A549 (cell line): ENCODE measurements at regions not wholly inside any gene's neighbourhood (a gene's known extent, or its start where the extent isn't known, plus 50 kb on each side); places are given as distances from the start of the nearest gene placed in this dataset.
"Not testable (repeated sequence)": the region's sequence is repeated elsewhere in the genome, so short reads cannot be mapped to it uniquely, and the experiment has no call there.

Experiments
- ATAC-seq, 2 experiments: fragments of 200-7000 bp in 1 of 2; fragments of >200 bp in 1 of 2; cut with Nextera tagmentation in 1 of 2; cut with Tn5 transposase in 1 of 2; 3 replicates each; pipeline versions ENCODE4 v1.8.0 to v1.9.1; 2018 to 2020; ENCODE audit warnings: mild to moderate bottlenecking in 1 of 2, moderate library complexity in 1 of 2
- CTCF ChIA-PET: fragments of 300-600 bp; sonication (Branson Sonifier 250); formaldehyde crosslinking; extraction: SDS; loops from one replicate; lab custom pipeline; 2021; ENCODE audit warnings: antibody characterized with exemption, inconsistent platforms; lab: Yijun Ruan, JAX
- POLR2A ChIA-PET: fragments of 350-600 bp; formaldehyde crosslinking; extraction: SDS; loops from one replicate; lab custom pipeline; 2021; ENCODE audit warnings: antibody characterized with exemption, inconsistent platforms; lab: Yijun Ruan, JAX
- DNase-seq, 2 experiments: peaks; one replicate each; pipeline versions ENCODE4 v3.0.0 to v3.0.0-alpha.2; 2011 to 2016; ENCODE audit warnings: low read depth in 1 of 2, low spot score in 1 of 2
- FAIRE-seq: peaks from 2 replicates; lab custom pipeline; 2011; peaks lifted over from hg19 to GRCh38; lab: Jason Lieb, UNC
- H3K27ac ChIP-seq, 2 experiments: fragments of >200 bp; sonication (Bioruptor Twin); formaldehyde crosslinking; 3 replicates each; pipeline ENCODE4 v1.5.1; 2016 to 2017
- H3K4me1 ChIP-seq: fragments of >200 bp; sonication (Bioruptor Twin); formaldehyde crosslinking; 3 replicates; pipeline ENCODE4 v1.6.1; 2016
- H3K4me2 ChIP-seq: fragments of >200 bp; sonication (Bioruptor Twin); formaldehyde crosslinking; 3 replicates; pipeline ENCODE4 v1.6.1; 2016
- H3K4me3 ChIP-seq: fragments of >200 bp; sonication (Bioruptor Twin); formaldehyde crosslinking; 3 replicates; pipeline ENCODE4 v1.5.1; 2016
- H3K9me3 ChIP-seq: fragments of >200 bp; sonication (Bioruptor Twin); formaldehyde crosslinking; 3 replicates; pipeline ENCODE4 v1.6.1; 2016
- CBX2 ChIP-seq: fragments of 200-600 bp; sonication (generic); IDR thresholded peaks from 2 replicates; pipeline ENCODE4 v1.6.1; 2016; ENCODE audit warnings: low read depth, mild to moderate bottlenecking, borderline replicate concordance
- CEBPB ChIP-seq, 2 experiments: fragments of >200 bp in 1 of 2; sonication (Bioruptor Twin) in 1 of 2; formaldehyde crosslinking in 1 of 2; IDR thresholded peaks; 2 replicates each; pipeline ENCODE4 v1.6.1; 2012 to 2016
- CHD4 ChIP-seq: fragments of 200-600 bp; sonication (generic); IDR thresholded peaks from 2 replicates; pipeline ENCODE4 v1.6.1; 2016; ENCODE audit warnings: antibody characterized with exemption, mild to moderate bottlenecking, borderline replicate concordance
- EP300 ChIP-seq, 2 experiments: fragments of >200 bp; sonication (Bioruptor Twin); formaldehyde crosslinking; IDR thresholded peaks; 2 replicates in 1 of 2; 3 replicates in 1 of 2; pipeline ENCODE4 v1.6.1; 2016 to 2017
- FOXS1 ChIP-seq: fragments of 250-450 bp; sonication (Bioruptor Pico); IDR thresholded peaks from 2 replicates; pipeline ENCODE4 v1.5.0; 2020; ENCODE audit warnings: mild to moderate bottlenecking, moderate library complexity
- HEYL ChIP-seq: fragments of 250-450 bp; sonication (Bioruptor Pico); IDR thresholded peaks from 2 replicates; pipeline ENCODE4 v1.8.0; 2021; ENCODE audit warnings: mild to moderate bottlenecking, moderate library complexity
- HOXA7 ChIP-seq: fragments of 250-450 bp; sonication (Bioruptor Pico); IDR thresholded peaks from 2 replicates; pipeline ENCODE4 v1.5.0; 2020; ENCODE audit warnings: mild to moderate bottlenecking, moderate library complexity
- HOXB5 ChIP-seq: fragments of 250-450 bp; sonication (Bioruptor Pico); IDR thresholded peaks from 2 replicates; pipeline ENCODE4 v1.5.0; 2020; ENCODE audit warnings: mild to moderate bottlenecking, moderate library complexity
- KDM5A ChIP-seq: fragments of 200-600 bp; sonication (generic); IDR thresholded peaks from 2 replicates; pipeline ENCODE4 v1.6.1; 2016; ENCODE audit warnings: antibody characterized with exemption, mild to moderate bottlenecking
- MAFK ChIP-seq: fragments of 450-650 bp; IDR thresholded peaks from 2 replicates; pipeline ENCODE4 v1.6.1; 2014; ENCODE audit not compliant: partially characterized antibody
- NFE2L2 ChIP-seq: fragments of 150-350 bp; conservative IDR thresholded peaks from 2 replicates; pipeline ENCODE4 v1.6.1; 2014; ENCODE audit warnings: low read length
- NR3C1 ChIP-seq: fragments of >200 bp; sonication (Bioruptor Twin); formaldehyde crosslinking; IDR thresholded peaks from 3 replicates; pipeline ENCODE4 v1.6.1; 2017
- POLR2AphosphoS2 ChIP-seq: conservative IDR thresholded peaks from 2 replicates; pipeline ENCODE4 v1.6.1; 2012; ENCODE audit warnings: low read length, improper control_type of control experiment, inconsistent platforms
- RAD21 ChIP-seq, 2 experiments: fragments of >200 bp in 1 of 2; sonication (Bioruptor Twin) in 1 of 2; formaldehyde crosslinking in 1 of 2; IDR thresholded peaks in 1 of 2; conservative IDR thresholded peaks in 1 of 2; 2 replicates in 1 of 2; 3 replicates in 1 of 2; pipeline ENCODE4 v1.6.1; 2012 to 2018; ENCODE audit warnings: inconsistent platforms in 1 of 2
- RCOR1 ChIP-seq: fragments of 150-350 bp; IDR thresholded peaks from 2 replicates; pipeline ENCODE4 v1.6.1; 2014; ENCODE audit warnings: antibody characterized with exemption, low read length, low read depth
- RFX5 ChIP-seq: fragments of 450-650 bp; IDR thresholded peaks from 2 replicates; pipeline ENCODE4 v1.7.1; 2014; ENCODE audit warnings: antibody characterized with exemption, mild to moderate bottlenecking, moderate library complexity
- SREBF2 ChIP-seq: fragments of 450-650 bp; IDR thresholded peaks from 2 replicates; pipeline ENCODE4 v1.6.1; 2014; ENCODE audit warnings: mild to moderate bottlenecking, moderate library complexity
- TFCP2L1 ChIP-seq: fragments of 250-450 bp; sonication (Bioruptor Pico); IDR thresholded peaks from 2 replicates; pipeline ENCODE4 v1.5.0; 2021; ENCODE audit warnings: mild to moderate bottlenecking
- WGBS: methylation state at CpG from one replicate; pipeline ENCODE4 v1.1.6; 2017; ENCODE audit errors: missing lambda C conversion rate; 5-methylcytosine and 5-hydroxymethylcytosine counted together
- TF ChIP-seq, protein P1 (sequence below): fragments of 250-450 bp; sonication (Bioruptor Pico); IDR thresholded peaks from 2 replicates; pipeline ENCODE4 v1.5.0; 2021; ENCODE audit warnings: mild to moderate bottlenecking, moderate library complexity, borderline replicate concordance
- TF ChIP-seq, protein P2 (sequence below): IDR thresholded peaks from 2 replicates; pipeline ENCODE4 v1.6.1; 2012
- TF ChIP-seq, protein P3 (sequence below): IDR thresholded peaks from 2 replicates; pipeline ENCODE4 v1.6.1; 2012; ENCODE audit warnings: low read depth, borderline replicate concordance
- TF ChIP-seq, protein P4 (sequence below): fragments of >200 bp; sonication (Bioruptor Twin); formaldehyde crosslinking; IDR thresholded peaks from 2 replicates; pipeline ENCODE4 v1.6.1; 2016

DNA sequence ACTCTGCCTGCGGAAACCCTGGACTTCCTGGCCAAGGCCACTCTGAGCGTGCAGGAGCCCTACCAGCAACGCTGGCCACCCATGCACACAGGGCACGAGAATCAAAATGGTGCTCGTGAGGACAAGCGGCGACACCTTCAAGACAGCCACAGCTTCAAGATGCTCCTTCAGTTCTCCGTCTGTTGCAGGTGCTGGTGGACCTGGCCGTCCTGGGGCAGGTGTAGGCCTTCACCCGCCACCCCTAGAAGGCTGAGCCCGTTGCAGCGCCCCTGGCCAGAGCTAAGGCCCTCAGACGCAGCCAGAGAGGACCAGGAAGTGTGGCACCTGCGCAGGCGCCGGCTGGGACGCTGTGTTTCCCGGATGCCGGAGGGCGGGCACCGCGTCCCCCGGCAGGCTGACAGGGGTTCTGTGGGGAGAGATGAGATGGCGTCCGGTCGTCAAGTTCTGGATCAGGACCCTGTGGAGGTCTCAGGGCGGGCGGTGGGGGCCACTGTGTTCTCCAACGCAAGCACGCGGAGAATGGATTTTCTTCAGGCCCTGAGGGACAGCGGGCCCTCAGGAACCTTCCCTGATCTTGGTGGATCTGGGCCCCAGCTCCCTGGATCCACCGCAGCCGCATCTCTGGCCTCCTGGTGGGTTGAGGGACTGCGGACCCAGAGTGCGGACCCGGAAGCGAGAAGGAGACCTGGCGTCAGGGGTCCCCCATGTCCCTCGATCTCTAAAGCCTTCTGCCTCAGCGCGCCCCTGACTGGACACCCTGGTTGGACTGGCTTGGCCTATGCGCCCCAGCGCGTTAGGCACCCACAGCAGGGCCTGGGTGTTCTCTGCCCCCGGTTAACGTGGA lies 1770.8 kb upstream of the CDH9 start:
- DNase-seq (no peak), ATAC-seq (no peak), FAIRE-seq (no peak)
- Histone ChIP-seq H3K4me1 (no peaks in the 10 kb centered on the region), H3K4me2 (no peak overlapping the region), H3K9me3 (no peaks in the 10 kb centered on the region), H3K4me3 (no peak overlapping the region), H3K27ac (no peak overlapping the region)
- ChIA-PET CTCF (interaction anchor here (1.7 kb wide), 1 partner anchor 31 kb away, joined by 5 read pairs; no protein-coding TSS in a partner anchor), POLR2A (no interaction called here)
- TF ChIP-seq NR3C1 (no peak), TFCP2L1 (CRISPR knock-in tag) (no peak), RFX5 (no peak), HEYL (no peak), RCOR1 (no peak), SREBF2 (no peak), MAFK (no peak), POLR2AphosphoS2 (no peak), EP300 (IDR thresholded peaks at IDR 0.05) (no peak), HOXA7 (CRISPR knock-in tag) (no peak), NFE2L2 (no peak), HOXB5 (CRISPR knock-in tag) (no peak), CBX2 (no peak), CHD4 (no peak), KDM5A (no peak), RAD21 (conservative IDR thresholded peaks at IDR 0.05 in 1 of 2, IDR thresholded peaks at IDR 0.05 in 1 of 2) (no peak)
- TF ChIP-seq, protein P1, sequence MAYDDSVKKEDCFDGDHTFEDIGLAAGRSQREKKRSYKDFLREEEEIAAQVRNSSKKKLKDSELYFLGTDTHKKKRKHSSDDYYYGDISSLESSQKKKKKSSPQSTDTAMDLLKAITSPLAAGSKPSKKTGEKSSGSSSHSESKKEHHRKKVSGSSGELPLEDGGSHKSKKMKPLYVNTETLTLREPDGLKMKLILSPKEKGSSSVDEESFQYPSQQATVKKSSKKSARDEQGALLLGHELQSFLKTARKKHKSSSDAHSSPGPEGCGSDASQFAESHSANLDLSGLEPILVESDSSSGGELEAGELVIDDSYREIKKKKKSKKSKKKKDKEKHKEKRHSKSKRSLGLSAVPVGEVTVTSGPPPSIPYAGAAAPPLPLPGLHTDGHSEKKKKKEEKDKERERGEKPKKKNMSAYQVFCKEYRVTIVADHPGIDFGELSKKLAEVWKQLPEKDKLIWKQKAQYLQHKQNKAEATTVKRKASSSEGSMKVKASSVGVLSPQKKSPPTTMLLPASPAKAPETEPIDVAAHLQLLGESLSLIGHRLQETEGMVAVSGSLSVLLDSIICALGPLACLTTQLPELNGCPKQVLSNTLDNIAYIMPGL (CRISPR knock-in tag): no peak
- TF ChIP-seq, protein P2, sequence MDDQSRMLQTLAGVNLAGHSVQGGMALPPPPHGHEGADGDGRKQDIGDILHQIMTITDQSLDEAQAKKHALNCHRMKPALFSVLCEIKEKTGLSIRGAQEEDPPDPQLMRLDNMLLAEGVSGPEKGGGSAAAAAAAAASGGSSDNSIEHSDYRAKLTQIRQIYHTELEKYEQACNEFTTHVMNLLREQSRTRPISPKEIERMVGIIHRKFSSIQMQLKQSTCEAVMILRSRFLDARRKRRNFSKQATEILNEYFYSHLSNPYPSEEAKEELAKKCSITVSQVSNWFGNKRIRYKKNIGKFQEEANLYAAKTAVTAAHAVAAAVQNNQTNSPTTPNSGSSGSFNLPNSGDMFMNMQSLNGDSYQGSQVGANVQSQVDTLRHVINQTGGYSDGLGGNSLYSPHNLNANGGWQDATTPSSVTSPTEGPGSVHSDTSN: no peak
- TF ChIP-seq, protein P3, sequence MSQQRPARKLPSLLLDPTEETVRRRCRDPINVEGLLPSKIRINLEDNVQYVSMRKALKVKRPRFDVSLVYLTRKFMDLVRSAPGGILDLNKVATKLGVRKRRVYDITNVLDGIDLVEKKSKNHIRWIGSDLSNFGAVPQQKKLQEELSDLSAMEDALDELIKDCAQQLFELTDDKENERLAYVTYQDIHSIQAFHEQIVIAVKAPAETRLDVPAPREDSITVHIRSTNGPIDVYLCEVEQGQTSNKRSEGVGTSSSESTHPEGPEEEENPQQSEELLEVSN: no peak
- 89% methylated on average over 30 of the region's 47 CpGs for WGBS

DNA sequence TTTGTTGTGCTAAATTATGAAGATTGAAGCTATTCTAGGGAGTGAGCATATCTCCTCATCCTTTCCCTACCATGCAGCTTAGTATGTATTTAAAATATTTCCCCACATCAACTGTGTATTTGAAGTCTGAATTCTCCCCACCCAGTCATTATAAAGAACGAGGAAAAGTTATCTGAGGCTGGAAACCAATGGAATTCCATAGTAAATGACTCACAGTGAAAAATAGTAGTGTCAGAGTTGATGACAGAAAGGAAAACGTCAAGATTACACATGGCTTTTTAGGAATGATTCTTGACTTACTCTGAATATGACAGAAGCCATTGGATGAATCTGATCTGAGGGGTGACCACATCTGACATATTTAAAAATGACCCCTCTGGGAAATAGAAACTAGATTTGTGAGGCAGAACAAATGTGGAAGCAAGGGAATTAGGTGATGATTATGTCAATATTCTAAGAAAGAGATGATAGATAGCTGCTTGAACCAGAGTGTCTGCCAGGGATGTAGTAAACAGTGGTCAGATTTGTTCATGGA lies 1768.9 kb upstream of the CDH9 start:
- TF ChIP-seq, protein P4, sequence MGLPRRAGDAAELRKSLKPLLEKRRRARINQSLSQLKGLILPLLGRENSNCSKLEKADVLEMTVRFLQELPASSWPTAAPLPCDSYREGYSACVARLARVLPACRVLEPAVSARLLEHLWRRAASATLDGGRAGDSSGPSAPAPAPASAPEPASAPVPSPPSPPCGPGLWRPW: no peak
- TF ChIP-seq FOXS1 (CRISPR knock-in tag) (no peak), EP300 (IDR thresholded peaks at IDR 0.05) (no peak), RCOR1 (no peak), CHD4 (no peak), CEBPB (IDR thresholded peaks at IDR 0.05) (no peak)
- TF ChIP-seq, protein P3: no peak
- ChIA-PET CTCF (no interaction called here), POLR2A (no interaction called here)
- no peaks in the 10 kb centered on the region for H3K4me1 ChIP-seq
- FAIRE-seq: no peak
- no peak for ATAC-seq
- H3K4me3 ChIP-seq: no peak overlapping the region
- H3K4me2 ChIP-seq: peak overlapping the region; percentile 16; the same call in 1 of the 3 replicates
- peak in 1 of 2 experiments; percentile 8 for DNase-seq
- 0% methylated on average over 2 of the region's 2 CpGs for WGBS
- no peaks in the 10 kb centered on the region for H3K9me3 ChIP-seq
- no peak overlapping the region for H3K27ac ChIP-seq

DNA sequence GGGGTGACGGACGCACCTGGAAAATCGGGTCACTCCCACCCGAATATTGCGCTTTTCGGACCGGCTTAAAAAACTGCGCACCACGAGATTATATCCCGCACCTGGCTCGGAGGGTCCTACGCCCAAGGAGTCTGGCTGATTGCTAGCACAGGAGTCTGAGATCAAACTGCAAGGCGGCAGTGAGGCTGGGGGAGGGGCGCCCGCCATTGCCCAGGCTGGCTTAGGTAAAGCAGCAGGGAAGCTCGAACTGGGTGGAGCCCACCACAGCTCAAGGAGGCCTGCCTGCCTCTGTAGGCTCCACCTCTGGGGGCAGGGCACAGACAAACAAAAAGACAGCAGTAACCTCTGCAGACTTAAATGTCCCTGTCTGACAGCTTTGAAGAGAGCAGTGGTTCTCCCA lies 1760.6 kb upstream of the CDH9 start:
- H3K9me3 ChIP-seq, FAIRE-seq, H3K4me1 ChIP-seq, H3K4me2 ChIP-seq, DNase-seq, H3K4me3 ChIP-seq, ATAC-seq, H3K27ac ChIP-seq, POLR2A ChIA-PET, CTCF ChIA-PET: not testable (repeated sequence)
- WGBS: 65% methylated on average over 14 of the region's 16 CpGs
